IPS-20b (cell line): ENCODE measurements at regions not wholly inside any gene's neighbourhood (a gene's known extent, or its start where the extent isn't known, plus 50 kb on each side); places are given as distances from the start of the nearest gene placed in this dataset.
"Not testable (repeated sequence)": the region's sequence is repeated elsewhere in the genome, so short reads cannot be mapped to it uniquely, and the experiment has no call there.

Experiments
- H3K27ac ChIP-seq: one replicate; pipeline ENCODE4 v1.5.1; 2013; ENCODE audit warnings: low read length
- H3K27me3 ChIP-seq: 2 replicates; pipeline ENCODE4 v1.6.1; 2013; ENCODE audit warnings: mild to moderate bottlenecking, low read length, inconsistent platforms; ENCODE audit not compliant: insufficient read depth
- H3K36me3 ChIP-seq: 2 replicates; pipeline ENCODE4 v1.6.1; 2013; ENCODE audit warnings: low read depth, mild to moderate bottlenecking, inconsistent platforms, low read length, moderate library complexity; ENCODE audit not compliant: insufficient read depth
- H3K4me1 ChIP-seq: 2 replicates; pipeline ENCODE4 v1.6.1; 2013; ENCODE audit warnings: mild to moderate bottlenecking, control low read depth, inconsistent platforms, low read length, moderate library complexity; ENCODE audit not compliant: insufficient read depth
- H3K4me3 ChIP-seq: 2 replicates; pipeline ENCODE4 v1.5.1; 2013; ENCODE audit warnings: mild to moderate bottlenecking, low read length, inconsistent platforms
- H3K9ac ChIP-seq: 2 replicates; pipeline ENCODE4 v1.6.1; 2013; ENCODE audit warnings: low read depth, mild to moderate bottlenecking, inconsistent platforms, low read length, moderate library complexity
- H3K9me3 ChIP-seq: 2 replicates; pipeline ENCODE4 v1.6.1; 2013; ENCODE audit warnings: mild to moderate bottlenecking, low read depth, low read length, inconsistent platforms; ENCODE audit not compliant: insufficient read depth

DNA sequence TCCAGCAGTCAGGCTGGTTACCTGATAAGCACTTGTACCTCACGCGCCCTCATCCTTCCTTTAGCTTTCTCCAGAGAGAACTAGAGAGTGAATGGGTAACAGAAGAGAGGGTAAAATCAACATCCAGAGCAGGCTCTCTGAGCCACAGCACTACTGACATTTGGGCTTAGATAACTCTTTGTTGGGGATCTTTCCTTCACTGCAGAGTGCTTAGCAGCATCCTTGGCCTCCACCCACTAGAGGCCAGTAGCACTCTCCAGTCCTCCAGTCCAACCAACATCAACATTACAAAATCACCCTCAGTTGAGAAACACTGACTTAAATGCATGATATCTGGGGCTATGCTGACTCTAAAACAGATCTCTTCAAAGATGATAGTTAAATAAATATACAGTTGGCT is 220.7 kb downstream of the TACR3 start:
- no peaks in the 10 kb centered on the region for H3K27me3 ChIP-seq

DNA sequence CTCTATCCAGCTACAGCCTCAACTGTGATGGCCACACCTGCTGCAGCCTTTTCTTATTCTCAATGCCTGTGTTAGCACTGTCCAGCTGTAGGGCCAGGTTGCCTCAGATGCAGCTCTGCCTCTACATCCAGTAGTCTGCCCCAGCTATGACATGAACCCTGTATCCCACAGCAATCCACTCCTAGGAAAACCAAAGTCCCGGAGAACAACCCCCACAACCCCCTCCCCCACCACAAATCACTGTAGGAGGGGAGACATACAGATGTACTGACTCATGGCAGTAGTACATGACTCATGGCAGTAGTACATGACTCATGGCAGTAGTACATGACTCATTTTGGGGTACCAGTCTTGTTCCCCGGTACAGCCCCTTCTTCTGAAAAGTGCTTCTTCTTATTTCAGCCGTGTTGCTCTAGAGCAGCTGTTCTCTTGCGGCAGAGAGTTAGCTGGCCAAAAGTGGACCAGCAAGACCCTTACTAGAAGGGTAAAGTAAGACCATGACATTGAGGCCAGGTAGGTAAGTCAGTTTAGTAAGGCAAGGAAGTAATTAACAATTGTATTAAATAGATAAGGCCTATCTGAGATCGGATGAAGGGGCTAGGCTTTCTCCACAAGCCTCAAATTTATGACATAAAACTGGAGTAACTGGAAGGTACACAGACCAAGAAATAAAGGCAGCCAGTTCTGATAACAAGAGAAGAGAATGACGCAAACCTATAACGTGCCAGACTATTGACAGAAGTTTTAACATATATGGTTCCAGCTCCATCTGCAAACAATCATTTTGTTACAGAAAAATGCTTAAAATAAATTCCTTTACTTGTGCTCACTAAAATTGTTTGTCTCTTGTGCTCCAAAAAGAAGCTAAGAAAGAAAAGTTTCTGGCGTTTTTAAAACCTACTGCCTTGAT is 221.4 kb downstream of the TACR3 start:
- Histone ChIP-seq H3K4me3 (no peak overlapping the region), H3K27ac (no peak overlapping the region)

More for the DNA sequence above, 220.7 kb downstream of the TACR3 start:
- Histone ChIP-seq H3K9ac (no peak overlapping the region), H3K9me3 (no peaks in the 10 kb centered on the region), H3K36me3 (no peaks in the 10 kb centered on the region), H3K4me3 (no peak overlapping the region), H3K4me1 (no peaks in the 10 kb centered on the region), H3K27ac (no peak overlapping the region)

GRCh38 chr4:103497692-103498091 is 222.1 kb downstream of the TACR3 start:
- Histone ChIP-seq H3K9ac (no peak overlapping the region), H3K27me3 (no peaks in the 10 kb centered on the region), H3K27ac (no peak overlapping the region), H3K36me3 (no peaks in the 10 kb centered on the region), H3K9me3 (no peaks in the 10 kb centered on the region), H3K4me3 (no peak overlapping the region), H3K4me1 (no peaks in the 10 kb centered on the region)

More for the DNA sequence above, 221.4 kb downstream of the TACR3 start:
- no peaks in the 10 kb centered on the region for H3K4me1 ChIP-seq
- H3K36me3 ChIP-seq, result no peaks in the 10 kb centered on the region
- no peak overlapping the region for H3K9ac ChIP-seq
- no peaks in the 10 kb centered on the region for H3K9me3 ChIP-seq
- H3K27me3 ChIP-seq, result no peaks in the 10 kb centered on the region

DNA sequence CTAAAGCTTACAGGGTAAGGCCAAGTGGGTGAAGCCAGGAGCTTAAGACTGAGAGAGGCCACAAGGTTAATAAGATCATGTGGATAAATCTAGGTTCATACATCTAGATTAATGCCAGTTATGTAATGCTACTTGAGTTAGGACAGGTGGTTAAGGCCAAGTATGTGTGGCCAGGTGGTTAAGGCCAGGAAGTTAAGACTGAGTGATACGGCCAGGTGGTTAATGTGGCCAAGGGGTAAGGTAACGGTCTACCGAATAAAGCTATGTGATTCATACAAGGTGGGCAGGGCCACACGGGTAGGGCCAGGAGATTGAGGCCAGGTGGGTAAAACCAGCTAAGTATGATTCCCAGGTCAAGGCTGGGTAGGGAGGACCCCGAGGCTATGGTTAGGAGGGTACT is 223.0 kb downstream of the TACR3 start:
- H3K9ac ChIP-seq, result no peak overlapping the region
- H3K9me3 ChIP-seq, result no peaks in the 10 kb centered on the region
- H3K4me1 ChIP-seq, result no peaks in the 10 kb centered on the region
- no peaks in the 10 kb centered on the region for H3K27me3 ChIP-seq
- H3K27ac ChIP-seq, result no peak overlapping the region
- no peaks in the 10 kb centered on the region for H3K36me3 ChIP-seq
- no peak overlapping the region for H3K4me3 ChIP-seq

GRCh38 chr4:103493450-103494159 is 226.2 kb downstream of the TACR3 start:
- Histone ChIP-seq H3K27ac (no peak overlapping the region), H3K9ac (no peak overlapping the region), H3K27me3 (no peaks in the 10 kb centered on the region)

GRCh38 chr4:103485296-103485695 is 234.5 kb downstream of the TACR3 start:
- H3K27me3 ChIP-seq, H3K9me3 ChIP-seq, H3K4me3 ChIP-seq, H3K36me3 ChIP-seq, H3K4me1 ChIP-seq, H3K27ac ChIP-seq, H3K9ac ChIP-seq: not testable (repeated sequence)

More at GRCh38 chr4:103493450-103494159, 226.2 kb downstream of the TACR3 start:
- Histone ChIP-seq H3K36me3 (no peaks in the 10 kb centered on the region), H3K4me3 (no peak overlapping the region), H3K4me1 (no peaks in the 10 kb centered on the region), H3K9me3 (no peaks in the 10 kb centered on the region)

DNA sequence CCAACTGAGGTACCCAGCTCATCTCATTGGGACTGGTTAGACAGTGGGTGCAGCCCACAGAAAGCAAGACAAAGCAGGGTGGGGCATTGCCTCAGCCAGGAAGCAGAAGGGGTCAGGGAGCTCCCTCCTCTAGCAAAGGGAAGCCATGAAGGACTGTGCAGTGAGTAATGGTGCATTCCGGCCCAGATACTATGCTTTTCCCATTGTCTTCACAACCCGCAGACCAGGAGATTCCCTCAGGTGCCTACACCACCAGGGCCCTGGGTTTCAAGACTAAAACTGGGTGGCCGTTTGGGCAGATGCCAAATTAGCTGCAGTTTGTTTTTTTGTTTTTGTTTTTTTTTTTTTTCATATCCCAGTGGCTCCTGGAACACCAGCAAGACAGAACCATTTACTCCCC is 235.3 kb downstream of the TACR3 start:
- Histone ChIP-seq H3K27me3 (no peaks in the 10 kb centered on the region), H3K36me3 (no peaks in the 10 kb centered on the region), H3K27ac (no peak overlapping the region), H3K4me3 (no peak overlapping the region), H3K4me1 (no peaks in the 10 kb centered on the region), H3K9ac (no peak overlapping the region), H3K9me3 (no peaks in the 10 kb centered on the region)

- no peaks in the 10 kb centered on the region for H3K27me3 ChIP-seq
Measured at GRCh38 chr4:103482893-103483292, 236.9 kb downstream of the TACR3 start.

GRCh38 chr4:103482471-103482870 is 237.3 kb downstream of the TACR3 start:
- Histone ChIP-seq H3K4me1 (no peaks in the 10 kb centered on the region), H3K9ac (no peak overlapping the region), H3K4me3 (no peak overlapping the region)

More at GRCh38 chr4:103482893-103483292, 236.9 kb downstream of the TACR3 start:
- Histone ChIP-seq H3K27ac (no peak overlapping the region), H3K9ac (no peak overlapping the region), H3K4me1 (no peaks in the 10 kb centered on the region), H3K36me3 (no peaks in the 10 kb centered on the region), H3K4me3 (no peak overlapping the region), H3K9me3 (no peaks in the 10 kb centered on the region)

DNA sequence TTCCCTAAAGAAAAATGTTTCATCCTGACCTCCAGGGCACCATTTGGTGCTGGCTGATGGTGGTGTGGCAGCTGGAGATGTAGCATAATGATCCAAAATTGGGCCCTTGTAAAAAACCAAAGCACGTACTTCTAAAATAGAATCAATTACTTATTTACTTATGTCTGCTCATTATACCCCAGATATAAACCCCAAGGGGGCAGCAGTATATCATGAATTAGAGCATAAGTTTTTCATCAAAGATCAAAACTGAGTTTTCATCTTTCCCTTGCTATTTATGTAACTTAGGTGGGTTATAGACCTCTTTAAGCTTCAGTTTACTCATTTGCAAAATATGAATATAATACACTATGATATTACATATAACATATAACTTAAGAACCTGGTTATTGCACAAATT is 241.1 kb downstream of the TACR3 start:
- no peak overlapping the region for H3K4me3 ChIP-seq
- H3K4me1 ChIP-seq, result no peaks in the 10 kb centered on the region
- no peaks in the 10 kb centered on the region for H3K27me3 ChIP-seq
- no peaks in the 10 kb centered on the region for H3K9me3 ChIP-seq
- H3K27ac ChIP-seq, result no peak overlapping the region
- H3K9ac ChIP-seq, result no peak overlapping the region
- no peaks in the 10 kb centered on the region for H3K36me3 ChIP-seq

More at GRCh38 chr4:103482471-103482870, 237.3 kb downstream of the TACR3 start:
- Histone ChIP-seq H3K9me3 (no peaks in the 10 kb centered on the region), H3K27me3 (no peaks in the 10 kb centered on the region), H3K27ac (no peak overlapping the region), H3K36me3 (no peaks in the 10 kb centered on the region)

DNA sequence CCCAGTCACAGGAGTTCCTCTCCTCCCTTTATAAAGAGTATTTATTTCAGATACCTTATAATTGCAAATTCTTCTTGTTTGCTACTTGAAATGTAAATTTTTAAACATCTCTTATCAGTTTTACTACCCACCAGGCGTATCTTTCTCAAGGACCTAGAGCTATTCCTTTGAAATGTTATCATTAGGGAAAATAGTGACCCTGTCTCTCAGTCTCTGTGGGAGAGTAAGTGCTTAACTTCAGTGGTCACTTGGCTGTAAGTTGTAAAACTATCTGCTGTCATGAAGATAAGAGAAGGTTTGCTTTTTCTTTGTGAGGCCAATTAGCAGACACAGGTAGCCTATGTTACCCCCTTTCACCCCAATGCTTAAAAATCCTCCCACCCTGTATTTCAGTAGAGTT is 241.6 kb downstream of the TACR3 start:
- Histone ChIP-seq H3K9me3 (no peaks in the 10 kb centered on the region), H3K9ac (no peak overlapping the region), H3K36me3 (no peaks in the 10 kb centered on the region), H3K27ac (no peak overlapping the region), H3K4me1 (no peaks in the 10 kb centered on the region), H3K4me3 (no peak overlapping the region), H3K27me3 (no peaks in the 10 kb centered on the region)

DNA sequence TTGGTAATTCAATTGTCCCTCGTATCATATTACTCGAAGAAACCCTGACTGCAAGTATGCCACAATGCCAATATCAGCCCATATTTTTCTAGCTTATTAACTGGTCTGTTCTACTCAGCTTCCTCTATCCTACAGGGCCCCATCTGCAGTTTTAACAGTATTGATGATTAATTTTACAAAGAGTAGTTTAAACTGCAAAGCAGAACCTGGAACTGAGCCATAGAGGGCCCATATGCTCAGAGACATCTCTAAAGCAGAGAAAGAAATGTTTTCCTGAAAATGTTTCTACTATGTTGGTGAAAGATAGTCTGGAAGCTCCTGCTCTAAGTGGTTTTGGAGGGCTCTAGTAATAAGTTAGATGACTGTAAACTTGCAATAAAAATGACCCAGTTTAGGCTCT is 259.4 kb upstream of the CENPE start:
- Histone ChIP-seq H3K4me3 (no peak overlapping the region), H3K27ac (no peak overlapping the region), H3K4me1 (no peaks in the 10 kb centered on the region)

More for the DNA sequence above, 259.4 kb upstream of the CENPE start:
- H3K9me3 ChIP-seq, result 0 out of 2 replicates have a peak, but pooled peaks cover 3% of the 10 kb centered on the region
- H3K36me3 ChIP-seq, result no peaks in the 10 kb centered on the region
- no peaks in the 10 kb centered on the region for H3K27me3 ChIP-seq
- no peak overlapping the region for H3K9ac ChIP-seq
